Body of pancreas (tissue), 4 donors: ENCODE measurements at regions not wholly inside any gene's neighbourhood (a gene's known extent, or its start where the extent isn't known, plus 50 kb on each side); places are given as distances from the start of the nearest gene placed in this dataset.

Experiments used
- ATAC-seq: fragments of 150-250 bp; one replicate; pipeline ENCODE4 v1.9.1; 2016
- DNase-seq, 4 donors: peaks; one replicate each; pipeline ENCODE4 v3.0.0-alpha.2; 2019
- H3K27ac ChIP-seq, 4 donors: fragments of 200-600 bp; sonication (generic); 1 replicate in 3 of 4; 2 replicates in 1 of 4; pipeline versions ENCODE4 v1.5.1 to v1.6.1; 2016 to 2019; ENCODE audit warnings: mild to moderate bottlenecking in 1 of 4, mixed read lengths in 1 of 4, moderate library complexity in 1 of 4
- H3K27me3 ChIP-seq, 2 donors: fragments of 200-600 bp; sonication (generic); one replicate each; pipeline ENCODE4 v1.6.0; 2016; ENCODE audit warnings: mild to moderate bottlenecking in 1 of 2
- H3K36me3 ChIP-seq, 2 donors: fragments of 200-600 bp; sonication (generic); replicated peaks in 1 of 2; 2 replicates each; pipeline ENCODE4 v1.5.1; 2016; ENCODE audit warnings: low read depth in 2 of 2; ENCODE audit not compliant: insufficient read depth in 1 of 2
- H3K4me1 ChIP-seq: fragments of 200-600 bp; sonication (generic); one replicate; pipeline ENCODE4 v1.6.0; 2016
- H3K4me3 ChIP-seq, 2 donors: fragments of 200-600 bp; sonication (generic); 1 replicate in 1 of 2; 2 replicates in 1 of 2; pipeline ENCODE4 v1.5.1; 2016 to 2019
- H3K9me3 ChIP-seq, 3 donors: fragments of 200-600 bp; sonication (generic); 1 replicate in 2 of 3; 2 replicates in 1 of 3; pipeline ENCODE4 v1.5.1; 2016
- POLR2A ChIP-seq, 3 donors: fragments of 450-650 bp; IDR thresholded peaks; one replicate each; pipeline ENCODE4 v1.6.1; 2016; ENCODE audit warnings: antibody characterized with exemption in 3 of 3, mild to moderate bottlenecking in 2 of 3
- WGBS, 2 donors: methylation state at CpG; one replicate each; pipeline ENCODE4 v1.1.5; 2017; 5-methylcytosine and 5-hydroxymethylcytosine counted together
- intact Hi-C: fragments of 100-400 bp; cut with DNase I; formaldehyde crosslinking; loops from one replicate; pipeline ENCODE4 v1.15.1; 2023
- TF ChIP-seq, protein P1 (sequence below), 7 experiments: fragments of 450-650 bp in 4 of 7; fragments of 200-600 bp in 3 of 7; sonication (generic) in 3 of 7; IDR thresholded peaks; one replicate each; pipeline ENCODE4 v1.5.1; 2016 to 2019; ENCODE audit warnings: antibody characterized with exemption in 7 of 7

DNA sequence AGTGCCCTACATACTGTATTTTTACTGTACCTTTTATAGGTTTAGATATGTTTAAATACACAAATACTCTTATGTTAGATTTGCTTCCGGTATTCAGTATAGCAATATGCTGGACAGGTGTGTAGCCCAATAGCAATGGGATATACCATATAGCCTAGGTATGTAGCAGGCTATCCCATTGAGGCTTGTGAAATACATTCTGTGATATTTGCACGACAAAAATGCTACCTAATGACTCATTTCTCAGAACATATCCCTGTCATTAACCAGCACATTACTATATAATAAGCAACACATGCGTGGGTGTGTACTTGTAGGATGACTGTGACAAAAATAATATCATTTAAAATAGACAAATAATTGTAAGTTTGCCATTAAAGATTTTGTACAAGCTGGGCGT, 208.8 kb downstream of the MRPS30 start:
- no peak overlapping the region for H3K4me3 ChIP-seq
- no peaks in the 10 kb centered on the region for H3K9me3 ChIP-seq
- H3K36me3 ChIP-seq, result no peaks in the 10 kb centered on the region
- DNase-seq (no peak), ATAC-seq (no peak)
- WGBS, 2 donors, result 73 to 74% methylated on average over 4 of the region's 4 CpGs
- no peaks in the 10 kb centered on the region for H3K27me3 ChIP-seq
- no peak overlapping the region for H3K27ac ChIP-seq
- no peak for TF ChIP-seq POLR2A (IDR thresholded peaks at IDR 0.05)
- TF ChIP-seq, protein P1, sequence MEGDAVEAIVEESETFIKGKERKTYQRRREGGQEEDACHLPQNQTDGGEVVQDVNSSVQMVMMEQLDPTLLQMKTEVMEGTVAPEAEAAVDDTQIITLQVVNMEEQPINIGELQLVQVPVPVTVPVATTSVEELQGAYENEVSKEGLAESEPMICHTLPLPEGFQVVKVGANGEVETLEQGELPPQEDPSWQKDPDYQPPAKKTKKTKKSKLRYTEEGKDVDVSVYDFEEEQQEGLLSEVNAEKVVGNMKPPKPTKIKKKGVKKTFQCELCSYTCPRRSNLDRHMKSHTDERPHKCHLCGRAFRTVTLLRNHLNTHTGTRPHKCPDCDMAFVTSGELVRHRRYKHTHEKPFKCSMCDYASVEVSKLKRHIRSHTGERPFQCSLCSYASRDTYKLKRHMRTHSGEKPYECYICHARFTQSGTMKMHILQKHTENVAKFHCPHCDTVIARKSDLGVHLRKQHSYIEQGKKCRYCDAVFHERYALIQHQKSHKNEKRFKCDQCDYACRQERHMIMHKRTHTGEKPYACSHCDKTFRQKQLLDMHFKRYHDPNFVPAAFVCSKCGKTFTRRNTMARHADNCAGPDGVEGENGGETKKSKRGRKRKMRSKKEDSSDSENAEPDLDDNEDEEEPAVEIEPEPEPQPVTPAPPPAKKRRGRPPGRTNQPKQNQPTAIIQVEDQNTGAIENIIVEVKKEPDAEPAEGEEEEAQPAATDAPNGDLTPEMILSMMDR (IDR thresholded peaks at IDR 0.05), result no peak
- intact Hi-C loops, result no loop called here
- no peaks in the 10 kb centered on the region for H3K4me1 ChIP-seq

DNA sequence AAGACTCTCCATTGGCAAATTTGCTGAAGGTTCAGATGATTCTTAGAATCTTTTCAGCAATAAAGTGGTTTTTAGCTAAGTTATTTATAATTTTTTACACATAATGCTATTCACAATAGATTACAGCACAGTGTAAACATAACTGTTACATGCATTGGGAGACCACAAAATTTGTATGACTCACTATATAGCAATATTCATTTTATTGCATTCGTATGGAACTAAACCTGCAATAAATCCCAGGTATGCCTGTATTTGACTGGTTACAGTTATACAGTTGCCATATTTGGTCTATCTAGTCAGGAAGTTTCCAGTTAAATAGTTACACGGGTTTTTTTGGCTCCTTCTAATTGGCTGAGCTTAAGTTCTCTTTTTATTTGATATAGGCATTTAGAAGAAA, 220.8 kb downstream of the MRPS30 start:
- Histone ChIP-seq H3K27me3 (no peaks in the 10 kb centered on the region), H3K27ac (no peak overlapping the region), H3K4me3 (no peak overlapping the region), H3K9me3 (no peaks in the 10 kb centered on the region), H3K4me1 (no peaks in the 10 kb centered on the region), H3K36me3 (no peaks in the 10 kb centered on the region)
- no peak for TF ChIP-seq POLR2A (IDR thresholded peaks at IDR 0.05)
- TF ChIP-seq, protein P1 (IDR thresholded peaks at IDR 0.05), result no peak
- WGBS, 2 donors, result 50 to 68% methylated on average over 2 of the region's 2 CpGs
- intact Hi-C loops, result no loop called here
- DNase-seq (no peak), ATAC-seq (no peak)

DNA sequence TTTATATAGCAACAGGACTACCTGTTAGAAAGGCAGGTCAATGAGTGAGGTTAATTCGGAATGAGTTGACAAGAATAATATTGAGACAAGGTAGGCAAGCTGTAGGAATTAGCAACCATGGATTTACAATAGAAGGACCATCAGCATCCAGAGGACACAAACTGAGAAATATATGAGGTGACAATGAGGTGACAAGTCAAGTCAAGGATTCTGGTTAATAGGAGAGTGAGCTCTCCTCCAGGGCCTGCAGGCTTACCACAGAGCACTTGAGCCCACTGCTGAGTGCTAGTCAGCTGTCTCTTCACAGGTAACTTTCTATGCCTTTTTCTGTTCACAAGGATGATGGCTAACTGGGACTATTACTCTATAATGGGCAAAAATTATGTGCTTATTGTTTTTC, 227.2 kb downstream of the MRPS30 start:
- Histone ChIP-seq H3K36me3 (no peaks in the 10 kb centered on the region), H3K27me3 (no peaks in the 10 kb centered on the region), H3K4me1 (no peaks in the 10 kb centered on the region), H3K9me3 (no peaks in the 10 kb centered on the region), H3K4me3 (no peak overlapping the region), H3K27ac (no peak overlapping the region)
- no peak for TF ChIP-seq POLR2A (IDR thresholded peaks at IDR 0.05)
- TF ChIP-seq, protein P1 (IDR thresholded peaks at IDR 0.05), result no peak
- intact Hi-C loops, result loop anchor here (5.0 kb wide), 1 partner anchor 491 kb away; no protein-coding TSS in a partner anchor
- DNase-seq (no peak), ATAC-seq (no peak)
- WGBS, 2 donors, result 79 to 93% methylated on average over 1 of the region's 1 CpG

DNA sequence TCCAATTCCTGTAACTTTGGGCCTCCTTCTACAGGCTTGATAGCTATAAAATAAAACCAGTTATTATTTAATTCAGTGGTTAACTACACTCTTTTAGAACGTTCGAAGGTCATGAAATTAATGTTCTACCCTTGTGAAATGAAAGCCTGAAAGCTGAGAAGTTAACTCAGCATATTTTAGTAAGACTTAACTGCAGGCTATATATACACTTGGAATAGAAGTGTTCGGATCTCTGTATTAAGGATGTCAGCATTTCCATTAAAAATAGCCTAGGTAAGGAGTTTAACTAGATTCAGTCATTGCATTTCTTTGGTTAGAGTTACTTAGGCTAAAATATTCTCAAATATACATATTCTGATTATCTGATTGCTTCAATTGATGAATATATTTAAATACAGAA, 229.2 kb downstream of the MRPS30 start:
- intact Hi-C loops, result loop anchor here (5.0 kb wide), 1 partner anchor 489 kb away; no protein-coding TSS in a partner anchor
- 57 to 70% methylated on average over 3 of the region's 3 CpGs for WGBS, 2 donors
- Histone ChIP-seq H3K4me3 (no peak overlapping the region), H3K9me3 (no peaks in the 10 kb centered on the region), H3K27ac (no peak overlapping the region), H3K27me3 (no peaks in the 10 kb centered on the region), H3K4me1 (no peaks in the 10 kb centered on the region), H3K36me3 (no peaks in the 10 kb centered on the region)
- no peak for TF ChIP-seq POLR2A (IDR thresholded peaks at IDR 0.05)
- TF ChIP-seq, protein P1 (IDR thresholded peaks at IDR 0.05), result no peak
- ATAC-seq (no peak), DNase-seq (no peak)

DNA sequence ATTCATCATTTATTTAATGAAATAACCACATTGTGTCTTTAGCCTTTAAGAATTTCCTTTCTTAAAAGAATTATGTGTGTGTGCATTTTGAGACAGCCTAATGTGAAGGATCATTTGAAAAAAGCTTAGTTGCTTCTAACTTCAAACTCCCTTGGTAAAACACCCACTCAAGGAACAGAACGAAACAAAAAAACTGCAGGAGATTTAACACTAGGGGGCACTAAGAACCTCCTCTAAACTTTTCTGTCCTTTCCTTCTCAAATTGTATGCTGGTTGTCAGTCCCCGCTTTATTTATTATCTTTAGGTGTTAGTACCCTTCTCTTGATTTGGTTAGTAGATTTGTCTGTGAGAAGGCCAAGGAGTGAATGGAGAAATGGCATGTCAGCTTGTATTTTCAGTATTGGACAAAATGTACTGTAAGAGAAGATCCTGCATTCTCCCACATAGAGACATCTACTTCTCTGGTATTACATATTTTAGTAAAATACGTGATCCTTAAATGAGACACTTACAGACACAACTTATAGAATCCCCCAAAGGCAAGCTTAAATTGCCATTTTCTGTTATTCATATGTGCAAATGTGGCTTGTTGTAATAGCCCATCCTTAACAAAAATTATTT, 229.7 kb downstream of the MRPS30 start:
- peak in 1 of 4 donors; percentile 18 for DNase-seq
- TF ChIP-seq, protein P1 (IDR thresholded peaks at IDR 0.05), result peak in 6 of 7 experiments; percentile 56 to 69 (median 66)
- TF ChIP-seq POLR2A (IDR thresholded peaks at IDR 0.05), result no peak

More for the DNA sequence above, 229.7 kb downstream of the MRPS30 start:
- Histone ChIP-seq H3K4me1 (no peaks in the 10 kb centered on the region), H3K9me3 (no peaks in the 10 kb centered on the region), H3K27ac (no peak overlapping the region), H3K4me3 (no peak overlapping the region), H3K36me3 (no peaks in the 10 kb centered on the region), H3K27me3 (no peaks in the 10 kb centered on the region)
- ATAC-seq, result peak; percentile 67
- WGBS, 2 donors, result 12 to 15% methylated on average over 3 of the region's 3 CpGs
- intact Hi-C loops, result loop anchor here (5.0 kb wide), 1 partner anchor 489 kb away; no protein-coding TSS in a partner anchor
